CD4-positive, alpha-beta T cell treated with Interleukin-17A for 1 hour (primary cell): ENCODE measurements at regions not wholly inside any gene's neighbourhood (a gene's known extent, or its start where the extent isn't known, plus 50 kb on each side); places are given as distances from the start of the nearest gene placed in this dataset.
"Not testable (repeated sequence)": the region's sequence is repeated elsewhere in the genome, so short reads cannot be mapped to it uniquely, and the experiment has no call there.

Source experiments
- DNase-seq: peaks from one replicate; pipeline ENCODE4 v3.0.0-alpha.2; 2020

DNA sequence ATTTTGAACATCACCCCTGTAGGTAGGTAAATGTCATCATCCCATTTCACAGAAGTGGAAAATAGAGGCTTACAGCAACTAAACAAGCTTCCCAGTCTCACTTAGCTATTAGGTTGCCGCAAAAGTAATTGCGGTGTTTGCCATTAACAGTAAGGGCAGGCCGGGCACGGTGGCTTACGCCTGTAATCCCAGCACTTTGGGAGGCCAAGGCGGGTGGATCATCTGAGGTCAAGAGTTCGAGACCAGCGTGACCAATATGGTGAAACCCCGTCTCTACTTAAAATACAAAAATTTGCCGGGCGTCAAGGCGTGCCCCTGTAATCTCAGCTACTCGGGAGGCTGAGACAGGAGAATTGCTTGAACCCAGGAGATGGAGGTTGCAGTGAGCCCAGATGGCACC lies 179.7 kb downstream of the IRF8 start:
- not testable (repeated sequence) for DNase-seq

GRCh38 chr16:86079255-86079885 lies 180.4 kb downstream of the IRF8 start:
- DNase-seq: no peak

DNA sequence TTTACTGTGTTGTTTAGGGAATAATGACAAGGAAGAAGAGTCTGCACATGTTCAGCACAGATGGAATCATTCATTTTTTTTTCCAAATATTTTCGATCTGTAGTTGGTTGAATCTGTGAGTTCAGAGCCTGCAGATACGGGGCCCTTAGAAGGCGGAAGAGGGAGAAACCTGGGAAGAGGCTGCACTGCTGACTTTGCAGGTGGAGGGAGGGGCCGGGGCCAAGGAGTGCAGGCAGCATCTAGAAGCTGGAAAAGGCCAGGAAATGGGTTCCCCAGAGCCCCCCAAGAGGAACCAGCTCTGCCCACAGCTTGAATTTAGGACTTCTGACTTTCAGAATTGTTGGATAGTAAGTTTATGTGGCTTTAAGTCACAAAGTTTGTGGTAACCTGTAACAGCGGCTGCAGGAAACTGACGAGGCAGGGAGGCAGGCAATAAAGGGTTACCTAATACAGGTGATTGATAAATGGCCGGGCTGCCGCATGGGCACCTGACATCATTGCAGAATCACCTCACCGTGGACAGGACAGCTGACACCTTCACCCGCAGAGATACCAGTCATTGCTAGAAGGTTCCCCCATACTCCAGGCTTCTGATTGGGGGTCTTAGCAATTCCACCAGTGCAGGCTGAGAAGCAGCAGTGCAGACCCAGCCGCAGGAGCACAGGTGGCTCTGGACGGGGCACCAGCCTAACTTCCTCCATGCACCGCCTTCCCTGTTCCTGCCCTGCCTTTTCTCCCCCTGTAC lies 181.3 kb downstream of the IRF8 start:
- no peak for DNase-seq

- no peak for DNase-seq
Measured at GRCh38 chr16:86080982-86081381, 182.0 kb downstream of the IRF8 start.

- DNase-seq: no peak
Measured at GRCh38 chr16:86082418-86083030, 183.6 kb downstream of the IRF8 start.

GRCh38 chr16:86083382-86084002 lies 184.5 kb downstream of the IRF8 start:
- no peak for DNase-seq

- DNase-seq: no peak
Measured at GRCh38 chr16:86085161-86085611, 186.2 kb downstream of the IRF8 start.

DNA sequence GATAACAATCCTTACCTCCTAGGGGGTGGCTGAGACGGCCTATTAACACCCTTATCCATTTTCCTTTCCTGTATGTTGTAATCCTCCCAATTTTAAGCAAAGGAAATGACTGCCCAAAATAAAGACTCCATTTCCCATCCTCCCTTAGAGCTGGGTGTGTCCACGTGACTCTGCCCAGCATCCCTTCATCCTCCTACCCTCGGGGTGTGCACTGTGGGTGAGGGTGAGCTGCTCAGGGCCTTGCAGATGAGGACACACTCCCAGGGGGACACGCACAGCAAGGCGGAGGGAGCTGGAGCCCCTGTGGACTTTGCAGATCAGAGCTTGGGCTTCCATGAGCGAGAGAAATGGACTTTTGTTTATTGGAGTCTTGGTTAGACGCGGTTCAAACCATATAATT lies 186.8 kb downstream of the IRF8 start:
- DNase-seq: no peak

DNA sequence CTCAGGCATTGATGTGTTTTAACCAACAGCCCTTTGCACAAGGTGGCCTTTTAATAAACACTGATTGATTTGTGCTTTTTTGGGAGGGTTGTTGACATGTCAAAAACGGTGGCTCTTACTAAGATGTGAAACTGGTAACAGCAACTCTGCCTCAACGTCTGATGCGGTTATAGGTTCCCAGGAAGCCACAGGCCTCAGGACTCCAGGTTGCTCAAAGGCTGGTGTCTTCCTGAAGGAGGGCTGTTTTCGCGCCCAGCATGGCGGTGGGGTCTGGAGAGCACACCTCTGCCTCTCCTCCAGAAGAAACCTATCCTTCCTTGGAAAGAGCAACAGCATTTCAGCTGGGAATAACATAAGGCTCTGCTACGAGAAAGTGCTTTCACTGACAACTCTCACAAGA lies 187.5 kb downstream of the IRF8 start:
- no peak for DNase-seq

DNA sequence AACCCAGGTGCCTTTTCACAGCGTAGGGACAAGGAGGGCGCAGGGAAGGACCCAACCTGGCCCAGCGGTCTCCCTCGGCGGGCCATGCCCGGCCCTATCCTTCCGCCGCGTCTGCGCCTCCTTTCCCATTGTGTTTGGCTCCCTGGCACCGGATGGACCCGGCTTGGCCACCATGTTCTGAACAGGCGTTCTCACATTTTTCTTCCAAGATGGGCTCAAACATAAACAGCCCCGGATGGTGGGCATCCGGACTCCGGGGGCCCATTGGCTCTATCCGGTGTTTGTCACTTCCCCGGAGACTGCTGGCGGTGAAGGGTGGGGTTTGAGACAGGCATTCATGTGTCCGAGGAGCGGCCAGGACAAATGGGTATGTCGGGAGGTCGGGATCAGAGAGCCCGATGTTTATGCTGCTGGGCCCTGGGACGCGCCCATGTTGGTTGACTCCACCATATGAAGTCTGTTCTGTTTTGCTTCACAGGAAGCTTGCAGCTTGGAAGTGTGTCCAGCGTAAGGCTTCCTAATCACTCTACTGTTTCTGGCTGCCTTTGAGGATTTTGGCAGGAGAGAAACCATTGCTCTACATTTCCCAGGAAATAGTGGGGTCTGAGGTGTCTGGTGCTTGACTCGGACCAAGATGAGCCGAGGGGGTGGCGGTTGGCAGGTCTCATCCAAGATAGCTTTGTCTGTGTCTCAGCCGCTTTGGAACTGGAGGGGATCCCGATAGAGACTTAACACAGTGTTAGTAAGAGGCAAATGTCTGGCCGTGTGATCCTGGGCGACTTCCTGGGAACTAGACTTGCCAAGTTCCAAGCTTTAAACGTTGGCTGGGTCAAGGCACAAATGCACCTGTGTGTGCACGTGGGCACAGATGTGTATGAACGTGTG lies 188.3 kb downstream of the IRF8 start:
- DNase-seq: no peak

GRCh38 chr16:86087896-86088230 lies 188.9 kb downstream of the IRF8 start:
- no peak for DNase-seq

- no peak for DNase-seq
Measured at GRCh38 chr16:86088287-86088686, 189.3 kb downstream of the IRF8 start.

GRCh38 chr16:86088816-86089215 lies 189.9 kb downstream of the IRF8 start:
- no peak for DNase-seq

DNA sequence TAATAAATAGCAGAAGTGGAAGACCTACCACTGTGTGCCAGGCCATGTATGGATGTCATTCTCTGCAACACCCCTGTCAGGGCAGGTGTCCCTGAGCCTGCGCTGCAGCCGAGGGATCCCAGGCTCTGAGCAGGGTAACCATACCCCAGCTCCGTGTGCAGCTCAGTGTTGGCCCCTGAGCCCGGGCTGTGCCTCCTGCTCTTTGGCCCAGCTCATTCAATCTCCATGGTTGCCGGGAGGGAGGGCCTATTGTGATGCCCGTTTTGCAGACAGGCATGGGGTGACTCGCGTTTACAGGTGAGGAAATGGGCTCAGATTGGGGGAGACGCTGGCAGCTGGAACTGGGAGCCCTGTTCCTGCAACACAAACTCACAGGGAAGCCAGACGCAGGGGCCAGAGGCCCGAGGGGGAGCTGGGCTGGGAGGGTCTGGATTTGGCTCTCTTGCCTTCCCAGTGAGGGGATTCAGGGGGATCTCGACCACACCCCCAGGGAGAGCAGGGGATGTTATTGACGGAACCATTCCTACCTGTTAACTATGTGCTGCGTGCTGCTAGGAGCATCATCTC lies 190.5 kb downstream of the IRF8 start:
- no peak for DNase-seq

DNA sequence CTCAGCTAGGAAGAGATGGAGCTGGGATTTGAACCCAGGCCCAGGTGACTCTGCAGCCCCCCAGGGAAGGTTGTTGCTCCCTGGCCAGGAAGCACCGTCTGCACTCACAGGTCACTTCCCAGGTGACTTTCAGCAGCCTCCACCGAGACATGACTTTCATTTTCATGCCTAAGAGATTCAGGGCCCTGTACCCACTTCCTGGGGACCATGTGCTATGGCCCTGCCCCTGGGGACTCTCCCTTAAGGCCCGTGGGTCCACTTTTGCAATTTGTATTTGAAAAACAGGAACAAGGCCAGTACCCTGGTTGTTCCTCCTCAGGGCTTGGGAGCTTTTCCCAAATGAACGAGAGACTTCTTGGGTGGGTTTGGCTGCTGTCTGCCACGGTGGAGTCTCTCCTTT lies 191.0 kb downstream of the IRF8 start:
- DNase-seq: no peak

DNA sequence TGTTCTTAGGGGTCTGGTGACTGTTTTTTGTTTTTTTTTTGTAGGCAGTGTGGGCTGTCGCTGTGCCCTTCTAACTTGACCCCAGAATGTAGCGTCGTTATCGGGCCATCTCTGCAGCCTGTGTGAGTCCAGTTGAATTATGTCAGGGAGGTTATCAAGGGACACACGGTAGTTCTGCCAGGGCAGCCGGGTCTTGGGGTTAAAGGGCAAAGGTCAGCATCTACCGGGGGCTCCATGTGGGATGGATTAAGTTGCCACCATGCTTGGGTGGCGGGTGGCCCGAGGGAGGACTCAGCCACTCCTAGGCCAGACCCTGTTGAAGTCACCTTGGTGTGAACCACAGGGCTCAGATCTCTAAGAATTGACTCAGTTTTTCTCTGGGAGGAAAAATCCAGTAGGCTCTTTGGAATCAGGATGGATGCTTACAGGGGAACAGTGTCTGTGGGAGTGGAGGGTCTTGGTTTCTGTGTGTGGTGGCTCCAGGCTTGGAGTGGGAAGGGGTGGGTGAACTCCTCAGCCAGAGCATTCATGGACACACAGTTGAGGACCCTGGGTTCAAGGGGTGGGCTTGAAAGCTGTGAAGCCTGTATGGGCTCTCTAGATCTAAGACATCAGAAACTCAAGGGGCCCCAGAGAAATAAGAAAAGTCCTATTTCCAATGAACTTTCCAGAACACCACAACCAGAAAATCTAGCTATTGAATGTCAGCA lies 191.7 kb downstream of the IRF8 start:
- DNase-seq: no peak

DNA sequence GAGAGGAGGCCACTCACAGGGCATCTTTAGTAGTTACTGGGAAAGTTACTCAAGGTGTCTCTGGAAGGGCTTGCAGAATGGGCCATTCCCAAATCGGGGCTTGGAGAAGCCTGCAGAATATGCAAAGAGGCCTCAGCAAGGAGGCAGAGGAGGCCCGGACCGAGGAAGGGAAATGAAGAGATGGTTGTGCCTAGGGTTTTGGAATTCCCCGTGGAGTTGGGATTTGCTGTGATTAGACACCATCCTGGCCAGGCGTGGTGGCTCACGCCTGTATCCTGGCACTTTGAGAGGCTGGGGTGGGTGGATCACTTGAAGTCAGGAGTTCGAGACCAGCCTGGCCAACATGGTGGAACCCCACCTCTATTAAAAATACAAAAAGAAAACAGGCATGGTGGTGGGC lies 193.0 kb downstream of the IRF8 start:
- no peak for DNase-seq

- DNase-seq: no peak
Measured at GRCh38 chr16:86092586-86093480, 193.9 kb downstream of the IRF8 start.

DNA sequence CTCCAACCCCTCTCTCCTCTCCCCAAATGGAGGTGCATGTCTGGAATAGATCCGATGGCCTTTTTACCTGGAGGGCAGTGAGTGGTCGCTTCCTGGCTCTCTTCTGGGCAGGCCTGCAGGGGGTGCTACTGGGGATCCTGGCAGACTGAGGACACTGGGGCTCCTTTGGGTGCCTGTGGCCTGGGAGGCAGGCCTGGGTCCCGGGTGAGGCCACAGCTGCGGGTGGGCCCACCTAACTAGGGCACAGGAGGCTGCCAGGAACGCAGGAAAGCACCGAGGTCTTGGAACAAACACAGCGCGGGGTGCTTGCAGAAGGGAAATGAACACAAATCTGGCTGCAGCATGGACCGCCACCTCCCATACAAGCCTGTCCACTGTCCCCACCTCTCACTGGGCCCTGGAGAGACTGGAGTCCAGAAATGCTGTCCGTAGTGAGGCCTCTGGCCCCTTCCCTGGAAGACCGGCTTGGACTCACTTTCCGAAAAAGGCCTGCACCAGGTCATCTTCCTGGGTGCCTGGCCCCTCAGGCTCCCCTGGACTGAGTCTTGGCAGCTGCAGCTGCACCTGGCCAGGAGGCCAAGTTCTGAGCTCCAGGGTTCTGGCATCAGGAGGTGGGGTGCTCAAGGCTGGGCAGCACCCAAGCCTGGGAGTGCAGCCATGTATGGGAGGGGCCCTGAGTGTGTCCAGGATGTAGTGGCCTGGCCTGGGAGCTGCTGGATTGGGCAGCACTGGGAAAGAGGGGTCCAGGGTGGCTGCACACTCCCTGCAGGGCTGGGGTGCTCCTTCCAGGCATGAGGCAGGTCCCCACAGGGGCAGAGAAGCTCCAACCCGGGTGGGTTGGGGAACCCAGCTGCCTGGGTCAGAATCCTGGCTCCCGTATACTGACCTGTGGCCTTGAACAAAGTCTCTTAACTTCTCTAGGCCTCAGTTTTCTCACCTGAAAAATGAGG lies 195.1 kb downstream of the IRF8 start:
- DNase-seq: no peak
